ENCODE measurements at regions not wholly inside any gene's neighbourhood (a gene's known extent, or its start where the extent isn't known, plus 50 kb on each side); places are given as distances from the start of the nearest gene placed in this dataset.
"Not testable (repeated sequence)": the region's sequence is repeated elsewhere in the genome, so short reads cannot be mapped to it uniquely, and the experiment has no call there.

DNA sequence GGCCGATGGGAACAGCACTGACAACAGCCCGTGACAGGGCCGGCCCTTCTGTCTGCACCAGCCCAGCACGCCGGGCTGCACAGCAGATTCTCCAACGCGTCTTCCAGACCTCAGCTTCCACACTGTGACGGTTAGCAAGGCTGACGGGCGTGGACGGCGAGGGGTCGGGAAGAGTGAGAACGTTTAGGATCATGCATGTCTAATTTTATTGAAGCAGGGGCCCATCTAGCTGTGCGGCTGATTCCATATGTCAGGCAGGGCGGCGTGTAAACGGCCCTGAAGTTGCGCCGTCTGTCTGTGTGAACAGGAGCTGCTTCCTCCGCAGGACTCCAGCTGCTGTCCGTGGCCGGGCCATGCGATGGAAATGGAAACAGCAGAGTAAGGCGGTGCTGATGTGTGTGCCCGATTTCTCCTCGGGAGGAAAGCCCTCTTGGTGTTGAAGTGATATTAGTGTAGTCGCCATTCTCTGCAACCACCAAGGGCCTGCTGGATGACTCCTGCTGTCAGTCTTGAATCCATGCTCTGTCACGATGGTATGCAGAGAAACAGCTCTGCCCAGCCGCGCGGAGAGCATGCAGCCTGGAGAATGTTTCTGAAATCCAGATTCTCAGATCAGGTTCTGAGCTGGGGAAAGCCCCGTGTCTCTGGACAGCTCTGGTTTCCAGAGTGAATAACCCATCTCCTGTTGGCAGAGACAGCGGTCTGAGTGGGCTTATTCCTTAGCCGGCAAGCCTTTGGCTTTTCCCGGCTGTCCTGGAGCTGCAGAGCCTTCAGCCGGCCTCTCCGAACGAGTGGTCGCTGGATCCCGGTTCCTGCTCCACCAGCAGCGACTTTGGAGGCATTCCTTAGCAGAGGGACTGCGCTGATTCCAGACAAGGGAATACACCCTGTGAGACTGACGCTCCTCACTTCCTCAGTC, 158.1 kb upstream of the UBE3A start:
- DNase-seq (ENCODE audit: low spot score) (no peak), ATAC-seq (ENCODE audit: low FRiP score) (no peak)
- TF ChIP-seq, protein P1, sequence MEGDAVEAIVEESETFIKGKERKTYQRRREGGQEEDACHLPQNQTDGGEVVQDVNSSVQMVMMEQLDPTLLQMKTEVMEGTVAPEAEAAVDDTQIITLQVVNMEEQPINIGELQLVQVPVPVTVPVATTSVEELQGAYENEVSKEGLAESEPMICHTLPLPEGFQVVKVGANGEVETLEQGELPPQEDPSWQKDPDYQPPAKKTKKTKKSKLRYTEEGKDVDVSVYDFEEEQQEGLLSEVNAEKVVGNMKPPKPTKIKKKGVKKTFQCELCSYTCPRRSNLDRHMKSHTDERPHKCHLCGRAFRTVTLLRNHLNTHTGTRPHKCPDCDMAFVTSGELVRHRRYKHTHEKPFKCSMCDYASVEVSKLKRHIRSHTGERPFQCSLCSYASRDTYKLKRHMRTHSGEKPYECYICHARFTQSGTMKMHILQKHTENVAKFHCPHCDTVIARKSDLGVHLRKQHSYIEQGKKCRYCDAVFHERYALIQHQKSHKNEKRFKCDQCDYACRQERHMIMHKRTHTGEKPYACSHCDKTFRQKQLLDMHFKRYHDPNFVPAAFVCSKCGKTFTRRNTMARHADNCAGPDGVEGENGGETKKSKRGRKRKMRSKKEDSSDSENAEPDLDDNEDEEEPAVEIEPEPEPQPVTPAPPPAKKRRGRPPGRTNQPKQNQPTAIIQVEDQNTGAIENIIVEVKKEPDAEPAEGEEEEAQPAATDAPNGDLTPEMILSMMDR (IDR thresholded peaks at IDR 0.05), result no peak

DNA sequence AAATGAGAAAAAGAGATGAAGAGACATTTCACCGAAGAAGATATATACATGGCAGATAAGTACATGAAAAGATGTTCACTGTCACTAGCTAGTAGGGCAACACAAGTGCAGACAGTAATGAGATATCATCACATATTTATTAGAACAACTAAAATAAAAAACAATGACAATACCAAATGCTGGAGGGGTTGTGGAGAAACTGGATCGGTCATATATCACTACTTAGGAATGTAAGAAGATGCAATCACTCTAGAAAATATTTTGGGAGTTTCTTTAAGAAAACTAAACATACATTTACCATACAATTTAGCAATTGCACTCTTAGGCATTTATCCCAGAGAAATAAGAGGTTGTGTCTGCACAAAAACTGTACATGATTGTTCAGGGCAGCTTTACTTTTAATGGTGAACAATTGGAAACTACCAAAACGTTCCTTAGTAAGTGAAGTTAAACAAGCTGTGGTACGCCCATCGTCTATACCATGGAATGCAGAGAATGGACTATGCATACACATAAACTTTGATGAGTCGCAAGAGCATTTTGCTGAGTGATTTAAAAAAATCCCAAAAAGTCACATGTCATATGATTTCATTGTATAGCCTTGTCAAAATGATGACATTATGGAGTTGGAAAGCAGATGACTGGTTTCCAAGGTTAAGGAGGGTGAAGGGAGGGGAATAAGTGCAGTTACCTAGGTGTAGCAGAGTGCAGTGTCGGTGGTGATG, 149.0 kb upstream of the UBE3A start:
- ATAC-seq (ENCODE audit: low FRiP score) (no peak), DNase-seq (ENCODE audit: low spot score) (no peak)
- TF ChIP-seq, protein P1 (IDR thresholded peaks at IDR 0.05), result no peak

DNA sequence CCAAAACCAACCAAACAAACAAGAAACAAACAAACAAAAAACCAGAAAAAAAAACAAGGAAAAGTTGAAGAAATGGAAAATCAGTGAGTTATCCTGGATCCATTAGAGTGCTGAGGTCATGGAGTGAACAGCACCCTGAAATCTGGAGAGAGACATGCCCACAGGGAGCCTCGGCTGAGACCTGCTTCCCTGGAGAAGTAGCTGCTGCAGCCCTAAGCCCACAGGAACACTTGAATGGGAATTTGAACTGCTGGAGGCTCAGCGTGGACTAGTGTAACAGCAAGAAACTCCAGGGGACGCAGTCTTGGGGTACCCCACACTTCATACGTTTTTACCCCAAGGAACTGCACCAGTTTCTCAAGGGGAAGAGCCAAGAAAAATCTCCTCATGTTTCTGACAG, 144.1 kb upstream of the UBE3A start:
- TF ChIP-seq, protein P1 (IDR thresholded peaks at IDR 0.05), result no peak
- DNase-seq (ENCODE audit: low spot score), result no peak
- ATAC-seq (ENCODE audit: low FRiP score), result no peak

- DNase-seq (ENCODE audit: low spot score) (no peak), ATAC-seq (ENCODE audit: low FRiP score) (no peak)
- TF ChIP-seq, protein P1 (IDR thresholded peaks at IDR 0.05), result no peak
Observed at GRCh38 chr15:25579127-25579526, 140.3 kb upstream of the UBE3A start.

DNA sequence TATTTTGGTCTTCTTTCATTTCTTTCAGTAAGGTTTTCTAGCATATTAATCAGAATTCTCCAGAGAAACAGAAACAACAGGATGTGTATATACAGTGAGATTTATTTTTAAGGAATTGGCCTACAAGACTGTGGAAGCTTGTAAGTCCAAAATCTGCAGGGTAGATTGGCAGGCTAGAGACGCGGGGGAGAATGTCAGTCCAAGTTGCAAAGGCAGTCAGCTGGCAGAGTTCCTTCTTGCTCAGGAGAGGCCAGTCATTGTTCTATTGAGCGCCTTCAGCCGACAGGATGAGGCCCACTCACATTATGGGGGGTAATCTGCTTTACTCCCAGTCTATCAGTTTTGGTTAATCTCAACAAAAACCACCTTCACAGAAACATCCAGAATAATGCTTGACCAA, 133.4 kb upstream of the UBE3A start:
- no peak for DNase-seq (ENCODE audit: low spot score)
- TF ChIP-seq, protein P1 (IDR thresholded peaks at IDR 0.05), result no peak
- ATAC-seq (ENCODE audit: low FRiP score), result no peak

DNA sequence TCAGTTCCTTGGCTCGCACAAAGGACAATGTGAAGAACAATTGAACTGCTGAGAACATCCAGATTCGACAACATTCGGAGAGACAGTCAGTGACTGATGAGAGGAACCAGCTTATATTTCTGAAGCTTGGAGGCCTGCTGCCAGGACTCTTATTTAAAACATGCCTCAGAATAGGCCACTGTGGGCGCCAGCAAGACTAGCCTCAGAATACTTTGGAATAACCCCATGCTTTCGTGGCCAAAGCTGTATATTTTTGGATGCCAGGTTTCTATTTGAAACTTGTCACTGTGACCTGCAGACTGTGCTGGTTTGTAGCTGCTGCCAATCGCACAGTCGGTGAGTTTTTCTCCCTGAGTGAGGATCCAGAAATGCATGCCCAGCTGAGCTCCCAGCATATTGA, 129.9 kb upstream of the UBE3A start:
- DNase-seq (ENCODE audit: low spot score) (no peak), ATAC-seq (ENCODE audit: low FRiP score) (no peak)
- TF ChIP-seq, protein P1 (IDR thresholded peaks at IDR 0.05), result no peak

GRCh38 chr15:25566545-25566944, 127.7 kb upstream of the UBE3A start:
- DNase-seq (ENCODE audit: low spot score), result not testable (repeated sequence)

More at GRCh38 chr15:25566545-25566944, 127.7 kb upstream of the UBE3A start:
- not testable (repeated sequence) for ATAC-seq (ENCODE audit: low FRiP score)

Measured in omental fat pad (tissue), 3 donors.